ENCODE measurements at regions not wholly inside any gene's neighbourhood (a gene's known extent, or its start where the extent isn't known, plus 50 kb on each side); places are given as distances from the start of the nearest gene placed in this dataset.

GRCh38 chr6:121540210-121540609 lies 104.8 kb downstream of the GJA1 start:
- H3K9ac ChIP-seq (ENCODE audit: low read depth, low read length, poor library complexity, severe bottlenecking): no peak overlapping the region
- H4K20me1 ChIP-seq (ENCODE audit: insufficient read depth, low read length, poor library complexity, severe bottlenecking): no peaks in the 10 kb centered on the region
- H3F3A ChIP-seq (ENCODE audit: low read depth): no peaks in the 10 kb centered on the region
- H3K4me3 ChIP-seq (ENCODE audit: low read length, poor library complexity, severe bottlenecking): no peak overlapping the region
- H3K79me2 ChIP-seq (ENCODE audit: insufficient read depth, low read length): no peaks in the 10 kb centered on the region
- no peaks in the 10 kb centered on the region for H3K9me3 ChIP-seq (ENCODE audit: insufficient read depth, low read depth, low read length)
- no peaks in the 10 kb centered on the region for H3K4me1 ChIP-seq (ENCODE audit: insufficient read depth, low read length, poor library complexity, severe bottlenecking)
- H3K27me3 ChIP-seq (ENCODE audit: insufficient read depth, low read length, poor library complexity, severe bottlenecking): no peaks in the 10 kb centered on the region
- no peaks in the 10 kb centered on the region for H3K36me3 ChIP-seq (ENCODE audit: insufficient read depth, low read length)
- no peaks in the 10 kb centered on the region for H3K9me2 ChIP-seq (replicated peaks; ENCODE audit: low read depth, low read length)
- no peak overlapping the region for H2AFZ ChIP-seq (ENCODE audit: low read length)
- no peak overlapping the region for H3K4me2 ChIP-seq (ENCODE audit: low read depth, low read length, poor library complexity, severe bottlenecking)
- TF ChIP-seq, protein P1, sequence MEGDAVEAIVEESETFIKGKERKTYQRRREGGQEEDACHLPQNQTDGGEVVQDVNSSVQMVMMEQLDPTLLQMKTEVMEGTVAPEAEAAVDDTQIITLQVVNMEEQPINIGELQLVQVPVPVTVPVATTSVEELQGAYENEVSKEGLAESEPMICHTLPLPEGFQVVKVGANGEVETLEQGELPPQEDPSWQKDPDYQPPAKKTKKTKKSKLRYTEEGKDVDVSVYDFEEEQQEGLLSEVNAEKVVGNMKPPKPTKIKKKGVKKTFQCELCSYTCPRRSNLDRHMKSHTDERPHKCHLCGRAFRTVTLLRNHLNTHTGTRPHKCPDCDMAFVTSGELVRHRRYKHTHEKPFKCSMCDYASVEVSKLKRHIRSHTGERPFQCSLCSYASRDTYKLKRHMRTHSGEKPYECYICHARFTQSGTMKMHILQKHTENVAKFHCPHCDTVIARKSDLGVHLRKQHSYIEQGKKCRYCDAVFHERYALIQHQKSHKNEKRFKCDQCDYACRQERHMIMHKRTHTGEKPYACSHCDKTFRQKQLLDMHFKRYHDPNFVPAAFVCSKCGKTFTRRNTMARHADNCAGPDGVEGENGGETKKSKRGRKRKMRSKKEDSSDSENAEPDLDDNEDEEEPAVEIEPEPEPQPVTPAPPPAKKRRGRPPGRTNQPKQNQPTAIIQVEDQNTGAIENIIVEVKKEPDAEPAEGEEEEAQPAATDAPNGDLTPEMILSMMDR (conservative IDR thresholded peaks at IDR 0.05; ENCODE audit: low read length): no peak
- no peak for TF ChIP-seq EZH2phosphoT487 (IDR thresholded peaks at IDR 0.05; ENCODE audit: borderline replicate concordance)

- Histone ChIP-seq H3K9ac (ENCODE audit: low read depth, low read length, poor library complexity, severe bottlenecking) (no peak overlapping the region), H3K9me2 (replicated peaks; ENCODE audit: low read depth, low read length) (no peaks in the 10 kb centered on the region), H3F3A (ENCODE audit: low read depth) (no peaks in the 10 kb centered on the region), H3K9me3 (ENCODE audit: insufficient read depth, low read depth, low read length) (no peaks in the 10 kb centered on the region), H4K20me1 (ENCODE audit: insufficient read depth, low read length, poor library complexity, severe bottlenecking) (no peaks in the 10 kb centered on the region), H3K79me2 (ENCODE audit: insufficient read depth, low read length) (no peaks in the 10 kb centered on the region), H3K4me3 (ENCODE audit: low read length, poor library complexity, severe bottlenecking) (no peak overlapping the region), H3K27me3 (ENCODE audit: insufficient read depth, low read length, poor library complexity, severe bottlenecking) (no peaks in the 10 kb centered on the region), H3K36me3 (ENCODE audit: insufficient read depth, low read length) (no peaks in the 10 kb centered on the region), H3K4me1 (ENCODE audit: insufficient read depth, low read length, poor library complexity, severe bottlenecking) (no peaks in the 10 kb centered on the region), H3K4me2 (ENCODE audit: low read depth, low read length, poor library complexity, severe bottlenecking) (no peak overlapping the region), H2AFZ (ENCODE audit: low read length) (no peak overlapping the region)
- TF ChIP-seq EZH2phosphoT487 (IDR thresholded peaks at IDR 0.05; ENCODE audit: borderline replicate concordance): no peak
- TF ChIP-seq, protein P1 (conservative IDR thresholded peaks at IDR 0.05; ENCODE audit: low read length): no peak
Measured at GRCh38 chr6:121544691-121545090, 109.2 kb downstream of the GJA1 start.

GRCh38 chr6:121548131-121548530 lies 112.7 kb downstream of the GJA1 start:
- no peaks in the 10 kb centered on the region for H3K36me3 ChIP-seq (ENCODE audit: insufficient read depth, low read length)
- H3K4me2 ChIP-seq (ENCODE audit: low read depth, low read length, poor library complexity, severe bottlenecking): no peak overlapping the region

More at GRCh38 chr6:121548131-121548530, 112.7 kb downstream of the GJA1 start:
- Histone ChIP-seq H3K9me2 (replicated peaks; ENCODE audit: low read depth, low read length) (no peaks in the 10 kb centered on the region), H3K27me3 (ENCODE audit: insufficient read depth, low read length, poor library complexity, severe bottlenecking) (no peaks in the 10 kb centered on the region), H3K4me3 (ENCODE audit: low read length, poor library complexity, severe bottlenecking) (no peak overlapping the region), H3K4me1 (ENCODE audit: insufficient read depth, low read length, poor library complexity, severe bottlenecking) (no peaks in the 10 kb centered on the region), H3F3A (ENCODE audit: low read depth) (no peaks in the 10 kb centered on the region), H4K20me1 (ENCODE audit: insufficient read depth, low read length, poor library complexity, severe bottlenecking) (no peaks in the 10 kb centered on the region), H3K9ac (ENCODE audit: low read depth, low read length, poor library complexity, severe bottlenecking) (no peak overlapping the region), H2AFZ (ENCODE audit: low read length) (no peak overlapping the region), H3K79me2 (ENCODE audit: insufficient read depth, low read length) (no peaks in the 10 kb centered on the region), H3K9me3 (ENCODE audit: insufficient read depth, low read depth, low read length) (no peaks in the 10 kb centered on the region)
- TF ChIP-seq, protein P1 (conservative IDR thresholded peaks at IDR 0.05; ENCODE audit: low read length): no peak
- no peak for TF ChIP-seq EZH2phosphoT487 (IDR thresholded peaks at IDR 0.05; ENCODE audit: borderline replicate concordance)

Data from Loucy (cell line).